ENCODE measurements at regions not wholly inside any gene's neighbourhood (a gene's known extent, or its start where the extent isn't known, plus 50 kb on each side); places are given as distances from the start of the nearest gene placed in this dataset.

DNA sequence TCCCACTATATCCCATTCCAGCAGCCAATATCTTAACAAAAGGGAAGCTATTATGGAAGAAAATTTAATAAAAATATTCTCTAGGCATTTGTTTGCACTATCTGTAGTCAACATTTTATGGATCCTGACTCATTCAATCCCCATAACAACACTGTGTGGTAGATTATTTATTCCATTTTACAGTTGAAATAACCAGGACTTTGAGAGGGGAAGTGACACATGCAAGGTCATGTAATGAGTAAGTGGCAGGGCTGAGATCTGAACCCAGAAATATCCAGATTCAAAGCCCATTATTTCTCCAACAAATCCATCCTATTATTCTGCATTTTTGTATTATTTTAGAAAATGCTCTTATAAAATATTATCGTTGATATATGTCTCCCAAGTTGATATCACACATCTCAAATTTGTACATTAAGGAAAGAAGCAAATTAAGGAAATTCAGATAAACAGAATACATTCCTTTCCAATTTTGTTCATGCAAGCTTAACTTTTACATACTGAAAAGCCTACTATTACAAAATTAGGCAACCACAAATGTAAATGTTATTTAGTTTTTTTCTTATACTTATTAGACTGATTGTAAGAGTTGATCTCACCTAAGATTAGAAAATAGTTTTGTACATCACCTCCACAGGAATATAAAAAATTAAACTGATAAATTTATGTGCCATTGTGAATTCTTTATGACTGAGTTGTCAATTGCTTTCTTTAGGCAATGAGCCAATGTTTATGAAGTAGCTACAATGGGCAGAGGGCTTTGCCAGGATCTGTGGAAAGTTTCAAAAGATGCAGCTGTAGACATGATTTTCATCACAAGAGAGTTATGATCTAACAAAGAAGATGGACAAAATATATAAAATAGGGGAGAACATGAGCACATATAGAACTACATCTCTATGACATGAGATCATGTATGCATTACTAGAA is 55.1 kb upstream of the E2F7 start:
- TF ChIP-seq, protein P1, sequence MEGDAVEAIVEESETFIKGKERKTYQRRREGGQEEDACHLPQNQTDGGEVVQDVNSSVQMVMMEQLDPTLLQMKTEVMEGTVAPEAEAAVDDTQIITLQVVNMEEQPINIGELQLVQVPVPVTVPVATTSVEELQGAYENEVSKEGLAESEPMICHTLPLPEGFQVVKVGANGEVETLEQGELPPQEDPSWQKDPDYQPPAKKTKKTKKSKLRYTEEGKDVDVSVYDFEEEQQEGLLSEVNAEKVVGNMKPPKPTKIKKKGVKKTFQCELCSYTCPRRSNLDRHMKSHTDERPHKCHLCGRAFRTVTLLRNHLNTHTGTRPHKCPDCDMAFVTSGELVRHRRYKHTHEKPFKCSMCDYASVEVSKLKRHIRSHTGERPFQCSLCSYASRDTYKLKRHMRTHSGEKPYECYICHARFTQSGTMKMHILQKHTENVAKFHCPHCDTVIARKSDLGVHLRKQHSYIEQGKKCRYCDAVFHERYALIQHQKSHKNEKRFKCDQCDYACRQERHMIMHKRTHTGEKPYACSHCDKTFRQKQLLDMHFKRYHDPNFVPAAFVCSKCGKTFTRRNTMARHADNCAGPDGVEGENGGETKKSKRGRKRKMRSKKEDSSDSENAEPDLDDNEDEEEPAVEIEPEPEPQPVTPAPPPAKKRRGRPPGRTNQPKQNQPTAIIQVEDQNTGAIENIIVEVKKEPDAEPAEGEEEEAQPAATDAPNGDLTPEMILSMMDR (IDR thresholded peaks at IDR 0.05), result no peak
- no peak for TF ChIP-seq POLR2A (IDR thresholded peaks at IDR 0.05)
- 78 to 88% methylated on average over 1 of the region's 1 CpG for WGBS, 2 donors
- no peak overlapping the region for H3K4me3 ChIP-seq (ENCODE audit: low read depth, poor library complexity, severe bottlenecking)
- DNase-seq (ENCODE audit: low spot score in 2 of 2), result no peak
- intact Hi-C loops (cut with DNase I; ENCODE audit: low total_unique reads), result no loop called here

DNA sequence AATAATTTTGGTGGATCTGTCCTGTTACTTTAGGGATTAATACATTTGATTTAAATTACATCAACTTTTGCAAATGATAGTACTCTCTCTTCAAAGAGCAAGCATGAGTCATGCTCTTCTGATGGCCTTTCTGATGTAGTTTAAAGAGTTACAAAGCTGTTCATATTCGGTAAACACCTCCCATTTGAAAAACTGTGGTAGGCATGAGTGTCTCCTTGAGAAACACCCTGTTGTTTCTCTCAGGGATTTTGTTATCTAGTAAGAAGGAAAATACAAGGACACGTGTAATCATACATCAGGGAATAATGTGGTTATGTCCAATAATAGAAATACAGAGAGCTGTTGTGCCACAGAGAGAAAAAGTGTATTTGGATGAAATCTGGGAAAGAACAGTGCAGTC is 53.3 kb upstream of the E2F7 start:
- TF ChIP-seq, protein P1 (IDR thresholded peaks at IDR 0.05), result no peak
- no peak for TF ChIP-seq POLR2A (IDR thresholded peaks at IDR 0.05)
- intact Hi-C loops (cut with DNase I; ENCODE audit: low total_unique reads), result no loop called here
- WGBS, 2 donors, result 76 to 78% methylated on average over 2 of the region's 2 CpGs
- no peak for DNase-seq (ENCODE audit: low spot score in 2 of 2)
- no peak overlapping the region for H3K4me3 ChIP-seq (ENCODE audit: low read depth, poor library complexity, severe bottlenecking)

DNA sequence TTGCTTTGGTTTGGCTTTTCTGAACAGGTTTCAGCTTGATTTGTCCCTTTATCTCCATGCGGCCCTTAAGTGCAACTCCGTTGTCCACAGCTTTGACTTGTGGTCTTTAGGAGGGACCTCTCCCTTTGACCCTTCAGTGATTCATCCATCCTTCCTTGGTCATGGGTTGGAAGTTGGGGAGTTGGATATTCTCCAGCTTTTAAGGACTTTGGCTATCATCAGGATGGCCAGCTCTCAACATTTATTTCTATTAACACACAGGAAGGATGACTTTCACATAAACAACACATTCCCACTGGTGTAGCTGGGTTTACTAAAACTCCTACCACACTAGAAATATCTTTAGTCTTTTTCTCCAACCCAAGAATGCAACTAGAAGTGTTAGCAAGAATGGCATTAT is 50.9 kb upstream of the E2F7 start:
- no peak for TF ChIP-seq POLR2A (IDR thresholded peaks at IDR 0.05)
- TF ChIP-seq, protein P1 (IDR thresholded peaks at IDR 0.05), result no peak
- no peak for DNase-seq (ENCODE audit: low spot score in 2 of 2)
- 86 to 90% methylated on average over 2 of the region's 2 CpGs for WGBS, 2 donors
- H3K4me3 ChIP-seq (ENCODE audit: low read depth, poor library complexity, severe bottlenecking), result no peak overlapping the region
- intact Hi-C loops (cut with DNase I; ENCODE audit: low total_unique reads), result no loop called here

DNA sequence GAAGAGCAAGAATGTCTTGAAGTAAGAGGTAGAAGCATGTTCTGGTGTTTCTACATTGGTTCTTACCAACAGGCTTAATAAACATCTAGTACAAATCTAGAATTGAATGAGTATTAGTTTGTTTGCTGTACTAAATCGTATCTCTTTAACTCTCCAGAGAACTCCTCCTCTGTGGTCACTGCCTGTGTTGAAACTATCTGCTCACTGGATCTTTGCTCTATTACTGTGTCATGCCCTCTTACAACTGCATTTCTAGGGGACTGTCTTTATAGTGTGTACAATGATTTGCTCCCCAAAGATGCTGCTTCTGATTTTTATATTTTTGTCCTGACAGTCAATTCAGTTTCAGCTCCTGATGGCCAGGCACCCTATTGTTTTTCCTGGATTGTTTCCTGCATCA is 50.1 kb upstream of the E2F7 start:
- WGBS, 2 donors, result 70 to 81% methylated on average over 1 of the region's 1 CpG
- H3K4me3 ChIP-seq (ENCODE audit: low read depth, poor library complexity, severe bottlenecking), result no peak overlapping the region
- intact Hi-C loops (cut with DNase I; ENCODE audit: low total_unique reads), result no loop called here
- TF ChIP-seq, protein P1 (IDR thresholded peaks at IDR 0.05), result no peak
- TF ChIP-seq POLR2A (IDR thresholded peaks at IDR 0.05), result no peak
- DNase-seq (ENCODE audit: low spot score in 2 of 2), result no peak
